ENCODE measurements at regions not wholly inside any gene's neighbourhood (a gene's known extent, or its start where the extent isn't known, plus 50 kb on each side); places are given as distances from the start of the nearest gene placed in this dataset.
A peak's percentile ranks its signal among the peaks of the same experiment; 100 is the strongest.
"Not testable (repeated sequence)": the region's sequence is repeated elsewhere in the genome, so short reads cannot be mapped to it uniquely, and the experiment has no call there.

DNA sequence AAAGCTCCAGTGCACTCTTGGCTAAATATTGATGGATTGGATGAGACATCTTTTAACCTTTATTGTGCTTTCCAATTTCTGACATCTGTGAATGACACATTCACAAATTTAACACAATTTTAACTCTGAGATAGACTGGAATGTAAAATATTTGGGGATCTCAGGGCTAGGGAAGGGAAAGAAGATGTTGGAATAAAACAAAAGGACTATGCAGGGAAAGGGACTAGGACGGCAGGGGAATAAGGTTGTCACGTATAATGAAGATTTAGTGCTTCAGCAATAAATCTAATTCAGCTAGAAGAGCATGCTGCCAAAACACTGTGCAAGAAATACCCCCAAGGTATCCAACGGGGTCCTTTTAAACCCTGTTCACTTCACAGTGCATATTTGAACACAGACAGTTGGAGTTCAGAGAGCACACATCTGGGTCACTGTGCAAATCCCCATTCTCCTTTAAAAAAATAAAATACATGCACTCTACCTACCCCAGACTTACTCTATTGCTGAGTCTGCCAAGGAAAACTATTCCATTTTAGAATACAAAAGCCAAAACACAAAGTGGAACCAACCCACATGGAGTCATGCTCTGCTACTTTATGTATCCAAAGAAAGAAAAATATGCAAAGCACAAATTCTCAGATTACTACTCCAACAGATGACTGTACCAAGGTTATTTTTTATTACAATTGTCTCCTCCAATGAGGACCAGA, 151.0 kb upstream of the RSPO3 start:
- H3K27me3 ChIP-seq (ENCODE audit: control insufficient read depth, insufficient read depth, low read length) = no peaks in the 10 kb centered on the region
- no peak for DNase-seq (ENCODE audit: low read depth)
- no peaks in the 10 kb centered on the region for H3K36me3 ChIP-seq (ENCODE audit: control insufficient read depth, insufficient read depth, low read length)
- TF ChIP-seq, protein P1, sequence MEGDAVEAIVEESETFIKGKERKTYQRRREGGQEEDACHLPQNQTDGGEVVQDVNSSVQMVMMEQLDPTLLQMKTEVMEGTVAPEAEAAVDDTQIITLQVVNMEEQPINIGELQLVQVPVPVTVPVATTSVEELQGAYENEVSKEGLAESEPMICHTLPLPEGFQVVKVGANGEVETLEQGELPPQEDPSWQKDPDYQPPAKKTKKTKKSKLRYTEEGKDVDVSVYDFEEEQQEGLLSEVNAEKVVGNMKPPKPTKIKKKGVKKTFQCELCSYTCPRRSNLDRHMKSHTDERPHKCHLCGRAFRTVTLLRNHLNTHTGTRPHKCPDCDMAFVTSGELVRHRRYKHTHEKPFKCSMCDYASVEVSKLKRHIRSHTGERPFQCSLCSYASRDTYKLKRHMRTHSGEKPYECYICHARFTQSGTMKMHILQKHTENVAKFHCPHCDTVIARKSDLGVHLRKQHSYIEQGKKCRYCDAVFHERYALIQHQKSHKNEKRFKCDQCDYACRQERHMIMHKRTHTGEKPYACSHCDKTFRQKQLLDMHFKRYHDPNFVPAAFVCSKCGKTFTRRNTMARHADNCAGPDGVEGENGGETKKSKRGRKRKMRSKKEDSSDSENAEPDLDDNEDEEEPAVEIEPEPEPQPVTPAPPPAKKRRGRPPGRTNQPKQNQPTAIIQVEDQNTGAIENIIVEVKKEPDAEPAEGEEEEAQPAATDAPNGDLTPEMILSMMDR (IDR thresholded peaks at IDR 0.05; ENCODE audit: insufficient read depth, low read length, poor library complexity, severe bottlenecking) = no peak
- H3K4me3 ChIP-seq (ENCODE audit: low read depth, low read length) = no peak overlapping the region

DNA sequence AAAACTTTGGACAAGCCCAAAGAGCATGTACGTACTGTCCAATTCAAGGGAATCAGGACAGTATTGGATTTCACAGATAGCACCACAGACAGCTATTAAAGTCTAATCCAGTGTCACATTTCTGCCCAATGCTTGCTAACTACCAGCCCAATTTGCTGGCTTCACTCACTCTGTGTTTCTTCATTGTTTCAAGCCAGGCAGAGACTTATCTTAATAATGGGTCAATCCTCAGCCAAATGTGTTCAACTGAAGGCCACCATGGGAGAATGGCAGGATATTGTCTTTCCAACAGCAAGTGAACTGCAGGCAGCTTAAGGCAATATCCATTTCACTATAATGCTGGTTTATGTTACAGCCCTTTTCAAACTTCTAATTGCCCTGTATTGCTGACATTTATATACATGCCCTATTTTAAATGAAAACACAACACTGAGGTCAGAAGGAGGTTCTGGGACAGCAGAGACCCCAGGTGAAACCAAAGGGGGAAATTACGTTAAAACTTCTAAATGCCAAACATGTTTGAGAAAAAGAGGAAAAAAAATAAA, 142.1 kb upstream of the RSPO3 start:
- no peak overlapping the region for H3K4me3 ChIP-seq (ENCODE audit: low read depth, low read length)
- H3K36me3 ChIP-seq (ENCODE audit: control insufficient read depth, insufficient read depth, low read length) = no peaks in the 10 kb centered on the region
- TF ChIP-seq, protein P1 (IDR thresholded peaks at IDR 0.05; ENCODE audit: insufficient read depth, low read length, poor library complexity, severe bottlenecking) = no peak
- DNase-seq (ENCODE audit: low read depth) = no peak
- no peaks in the 10 kb centered on the region for H3K27me3 ChIP-seq (ENCODE audit: control insufficient read depth, insufficient read depth, low read length)

DNA sequence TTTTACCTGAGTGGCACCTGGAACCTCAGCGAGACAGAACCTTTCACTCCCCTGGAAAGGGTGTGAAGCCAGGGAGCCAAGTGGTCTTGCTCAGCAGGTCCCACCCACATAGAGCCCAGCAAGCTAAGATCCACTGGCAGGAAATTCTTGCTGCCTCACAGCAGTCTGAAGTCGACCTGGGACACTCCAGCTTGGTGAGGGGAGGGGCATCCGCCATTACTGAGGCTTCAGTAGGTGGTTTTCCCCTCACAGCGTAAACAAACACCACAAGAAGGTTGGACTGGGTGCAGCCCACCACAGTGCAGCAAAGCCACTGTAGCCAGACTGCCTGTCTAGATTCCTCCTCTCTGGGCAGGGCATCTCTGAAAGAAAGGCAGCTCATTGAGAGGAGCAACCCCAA, 134.7 kb upstream of the RSPO3 start:
- Histone ChIP-seq H3K36me3 (ENCODE audit: control insufficient read depth, insufficient read depth, low read length) (no peaks in the 10 kb centered on the region), H3K4me3 (ENCODE audit: low read depth, low read length) (no peak overlapping the region), H3K27me3 (ENCODE audit: control insufficient read depth, insufficient read depth, low read length) (no peaks in the 10 kb centered on the region)
- DNase-seq (ENCODE audit: low read depth) = no peak
- TF ChIP-seq, protein P1 (IDR thresholded peaks at IDR 0.05; ENCODE audit: insufficient read depth, low read length, poor library complexity, severe bottlenecking) = no peak

DNA sequence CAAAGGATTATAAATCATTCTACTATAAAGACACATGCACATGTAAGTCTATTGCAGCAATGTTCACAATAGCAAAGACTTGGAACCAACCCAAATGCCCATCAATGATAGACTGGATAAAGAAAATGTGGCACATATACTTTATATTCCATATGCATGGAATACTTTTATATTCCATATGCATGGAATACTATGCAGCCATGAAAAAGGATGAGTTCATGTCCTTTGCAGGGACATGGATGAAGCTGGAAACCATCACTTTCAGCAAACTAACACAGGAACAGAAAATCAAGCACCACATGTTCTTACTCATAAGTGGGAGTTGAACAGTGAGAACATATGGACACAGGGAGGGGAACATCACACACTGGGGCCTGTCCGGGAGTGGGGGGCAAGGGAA, 130.3 kb upstream of the RSPO3 start:
- H3K4me3 ChIP-seq (ENCODE audit: low read depth, low read length); DNase-seq (ENCODE audit: low read depth); H3K27me3 ChIP-seq (ENCODE audit: control insufficient read depth, insufficient read depth, low read length); H3K36me3 ChIP-seq (ENCODE audit: control insufficient read depth, insufficient read depth, low read length): not testable (repeated sequence)

DNA sequence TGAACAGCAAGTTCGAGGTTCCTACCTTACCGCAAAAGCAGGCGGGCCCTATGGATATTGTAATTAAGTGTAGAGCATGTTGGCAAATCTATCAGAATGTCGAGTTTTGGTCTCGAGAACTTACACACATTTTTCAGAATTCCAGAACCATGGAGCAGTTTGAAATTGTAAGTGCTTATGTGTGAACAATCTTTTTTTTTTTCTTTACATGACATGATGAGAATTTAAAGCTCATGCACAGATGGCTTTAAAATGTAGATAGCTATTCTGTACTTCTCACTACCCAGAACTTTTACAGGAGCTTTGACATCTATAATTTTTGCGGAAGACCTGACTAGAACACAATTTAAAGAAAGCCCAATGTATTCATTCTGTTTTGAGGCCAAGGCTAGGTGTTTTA, 117.8 kb upstream of the RSPO3 start:
- no peak overlapping the region for H3K4me3 ChIP-seq (ENCODE audit: low read depth, low read length)
- DNase-seq (ENCODE audit: low read depth) = no peak
- TF ChIP-seq, protein P1 (IDR thresholded peaks at IDR 0.05; ENCODE audit: insufficient read depth, low read length, poor library complexity, severe bottlenecking) = no peak
- no peaks in the 10 kb centered on the region for H3K27me3 ChIP-seq (ENCODE audit: control insufficient read depth, insufficient read depth, low read length)
- no peaks in the 10 kb centered on the region for H3K36me3 ChIP-seq (ENCODE audit: control insufficient read depth, insufficient read depth, low read length)

DNA sequence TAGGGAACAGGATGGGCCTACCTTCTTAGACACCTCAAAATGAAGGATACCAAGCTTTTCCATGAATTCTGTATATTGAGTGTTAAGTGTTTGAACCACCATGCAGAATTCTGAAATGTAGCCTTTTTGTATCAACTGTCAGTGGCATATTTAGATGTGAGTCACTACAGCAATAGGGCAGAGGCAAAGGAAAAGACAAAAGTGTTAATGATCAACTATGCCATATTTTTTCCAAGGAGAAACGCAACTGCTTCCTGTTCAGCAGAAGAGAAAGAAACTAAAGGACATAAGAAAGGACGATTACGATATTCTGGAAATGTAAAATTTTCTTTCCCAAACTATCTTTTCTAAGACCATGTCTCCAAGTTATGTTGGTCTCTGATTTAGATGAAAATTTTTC, 104.6 kb upstream of the RSPO3 start:
- no peaks in the 10 kb centered on the region for H3K27me3 ChIP-seq (ENCODE audit: control insufficient read depth, insufficient read depth, low read length)
- H3K4me3 ChIP-seq (ENCODE audit: low read depth, low read length) = no peak overlapping the region
- H3K36me3 ChIP-seq (ENCODE audit: control insufficient read depth, insufficient read depth, low read length) = no peaks in the 10 kb centered on the region
- peak; percentile 16 for DNase-seq (ENCODE audit: low read depth)
- TF ChIP-seq, protein P1 (IDR thresholded peaks at IDR 0.05; ENCODE audit: insufficient read depth, low read length, poor library complexity, severe bottlenecking) = no peak

All from kidney epithelial cell (primary cell).